GM19397 (cell line): ENCODE measurements at regions not wholly inside any gene's neighbourhood (a gene's known extent, or its start where the extent isn't known, plus 50 kb on each side); places are given as distances from the start of the nearest gene placed in this dataset.

Experiments used
- ATAC-seq: cut with Tn5 transposase; IDR thresholded peaks from one replicate; pipeline ENCODE4 v1.9.1; 2021; ENCODE audit warnings: mild to moderate bottlenecking, moderate library complexity; ENCODE audit not compliant: unreplicated experiment

DNA sequence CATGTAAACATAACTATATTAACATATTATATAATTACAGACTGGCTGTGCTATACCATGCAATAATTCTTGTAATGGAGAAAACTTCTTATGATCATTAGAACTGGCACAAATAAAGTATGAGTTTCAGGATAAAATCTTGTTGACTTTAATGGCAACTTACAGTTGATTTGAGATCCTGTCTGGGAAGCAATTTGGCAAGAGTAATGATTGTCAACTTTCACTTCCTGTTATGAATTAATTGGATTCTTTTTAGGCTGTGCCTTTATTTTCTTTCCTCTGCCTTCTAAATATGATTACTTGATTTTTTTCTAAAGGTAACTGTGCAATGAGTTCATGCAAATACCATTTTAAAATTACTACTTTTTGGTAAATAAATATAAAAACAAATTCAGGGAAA lies 158.1 kb upstream of the B3GAT2 start:
- ATAC-seq = no peak

DNA sequence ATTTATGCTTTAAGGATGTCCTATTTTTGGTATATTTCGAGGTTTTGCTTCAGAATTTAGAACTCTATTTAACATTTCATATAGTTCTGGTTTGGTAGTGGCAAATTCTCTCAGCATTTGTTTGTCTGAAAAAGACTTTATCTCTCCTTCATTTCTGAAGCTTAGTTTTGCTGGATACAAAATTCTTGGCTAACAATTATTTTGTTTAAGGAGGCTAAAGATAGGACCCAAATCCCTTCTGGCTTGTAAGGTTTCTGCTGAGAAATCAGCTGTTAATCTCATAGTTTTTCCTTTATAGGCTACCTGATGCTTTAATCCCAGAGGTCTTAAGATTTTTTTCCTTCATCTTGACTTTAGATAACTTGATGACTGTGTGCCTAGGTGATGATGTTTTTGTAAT lies 162.7 kb upstream of the B3GAT2 start:
- no peak for ATAC-seq

DNA sequence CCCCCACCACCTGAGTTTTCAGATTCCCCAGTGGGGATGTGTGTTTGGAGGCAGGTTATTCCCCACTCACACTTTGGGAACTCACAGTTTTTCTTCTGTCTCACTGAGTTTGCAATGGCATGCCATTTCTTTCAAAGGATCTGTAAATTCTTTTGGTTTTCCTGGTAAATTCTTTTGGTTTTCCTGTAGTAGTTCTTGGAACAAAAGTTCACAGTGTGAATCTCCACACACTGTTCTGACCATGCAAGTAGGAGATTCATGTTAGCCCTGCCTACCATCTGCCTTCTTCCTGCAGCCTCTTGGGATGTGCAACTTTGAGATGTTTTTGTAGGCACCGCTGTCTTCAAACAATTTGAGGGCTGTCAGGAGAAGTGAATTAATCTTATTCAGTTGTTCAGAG lies 165.6 kb upstream of the OGFRL1 start:
- ATAC-seq = no peak

- ATAC-seq = no peak
These were observed 164.3 kb upstream of the OGFRL1 start for GRCh38 chr6:71124340-71124739.

DNA sequence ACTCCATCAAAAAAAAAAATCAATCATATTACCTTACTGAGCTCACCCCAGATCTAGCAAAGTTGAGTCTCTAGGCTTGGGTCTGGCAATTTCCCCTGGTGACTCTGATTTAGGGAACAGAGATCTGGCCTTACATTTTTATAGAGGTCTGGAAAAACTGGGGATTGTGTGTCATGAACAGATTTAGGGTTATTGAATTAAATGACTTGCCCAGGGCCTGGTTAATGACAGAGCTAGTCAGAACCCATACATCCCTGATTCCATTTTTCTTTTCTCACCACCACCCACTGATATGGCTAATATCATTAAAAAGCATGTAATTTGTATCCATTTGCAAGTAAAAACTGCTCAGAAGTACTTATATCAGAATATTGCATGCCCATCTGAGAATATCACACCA lies 163.4 kb upstream of the OGFRL1 start:
- no peak for ATAC-seq

GRCh38 chr6:71126506-71126905 lies 162.1 kb upstream of the OGFRL1 start:
- ATAC-seq = no peak

DNA sequence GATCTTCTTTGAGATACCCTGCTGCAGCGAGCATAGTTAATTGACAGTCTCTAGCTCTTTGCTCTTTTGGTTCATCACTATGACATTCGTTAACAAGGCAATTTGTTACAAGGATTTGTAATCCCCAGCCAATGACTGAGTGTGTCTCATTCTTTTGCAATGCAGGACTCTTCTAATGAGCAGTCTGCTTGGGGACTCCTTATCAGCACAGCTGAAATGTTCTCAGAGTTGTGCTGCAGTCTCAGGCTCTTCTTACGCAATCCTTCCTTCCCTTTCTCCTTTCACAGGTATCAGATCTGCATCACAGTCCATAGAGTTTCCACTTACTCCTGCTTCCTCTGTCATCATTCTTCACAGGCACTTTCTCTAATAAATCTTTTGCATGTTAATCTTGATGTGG lies 161.2 kb upstream of the OGFRL1 start:
- ATAC-seq = no peak

GRCh38 chr6:71130277-71130676 lies 158.3 kb upstream of the OGFRL1 start:
- ATAC-seq = no peak

- ATAC-seq = no peak
These were observed 153.5 kb upstream of the OGFRL1 start for GRCh38 chr6:71134929-71135642.

DNA sequence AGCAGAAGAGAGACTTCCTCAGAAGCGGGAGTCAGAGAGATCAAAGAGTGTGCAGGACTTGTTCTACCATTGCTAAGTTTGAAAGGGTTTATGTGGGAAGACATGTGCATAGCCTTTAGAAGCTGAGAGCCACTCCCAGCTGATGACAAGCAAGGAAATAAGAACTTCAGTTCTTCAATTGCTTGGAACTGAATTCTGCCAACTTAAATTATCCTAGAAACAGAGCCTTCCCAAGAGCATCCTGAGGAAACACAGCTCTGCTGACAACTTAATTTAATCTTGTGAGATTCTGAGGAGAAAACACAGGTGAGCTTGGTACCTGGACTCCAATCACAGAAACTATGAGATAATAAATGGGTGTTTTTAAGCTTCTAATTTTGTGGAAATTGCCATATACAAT lies 150.6 kb upstream of the OGFRL1 start:
- no peak for ATAC-seq

- no peak for ATAC-seq
These were observed 150.2 kb upstream of the OGFRL1 start for GRCh38 chr6:71138376-71138775.

DNA sequence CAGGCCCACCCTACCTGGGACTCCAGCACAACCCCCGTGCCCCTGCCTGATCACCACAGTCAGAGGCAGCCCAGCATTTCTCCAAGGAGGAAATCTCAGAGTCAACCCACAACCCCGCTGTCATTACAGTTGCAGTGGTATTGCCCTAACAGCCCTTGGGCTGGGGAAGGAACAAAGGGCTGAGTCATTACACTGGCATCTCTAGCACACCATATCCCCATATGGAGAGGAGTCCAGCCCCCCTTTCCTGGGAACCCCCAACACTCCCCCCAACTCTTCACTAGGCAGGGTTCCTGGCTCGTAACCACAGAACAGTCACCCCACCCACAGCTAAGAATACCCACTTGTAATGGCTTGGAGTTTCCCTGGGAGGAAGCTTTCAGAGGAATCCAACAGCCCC lies 149.4 kb upstream of the OGFRL1 start:
- no peak for ATAC-seq

DNA sequence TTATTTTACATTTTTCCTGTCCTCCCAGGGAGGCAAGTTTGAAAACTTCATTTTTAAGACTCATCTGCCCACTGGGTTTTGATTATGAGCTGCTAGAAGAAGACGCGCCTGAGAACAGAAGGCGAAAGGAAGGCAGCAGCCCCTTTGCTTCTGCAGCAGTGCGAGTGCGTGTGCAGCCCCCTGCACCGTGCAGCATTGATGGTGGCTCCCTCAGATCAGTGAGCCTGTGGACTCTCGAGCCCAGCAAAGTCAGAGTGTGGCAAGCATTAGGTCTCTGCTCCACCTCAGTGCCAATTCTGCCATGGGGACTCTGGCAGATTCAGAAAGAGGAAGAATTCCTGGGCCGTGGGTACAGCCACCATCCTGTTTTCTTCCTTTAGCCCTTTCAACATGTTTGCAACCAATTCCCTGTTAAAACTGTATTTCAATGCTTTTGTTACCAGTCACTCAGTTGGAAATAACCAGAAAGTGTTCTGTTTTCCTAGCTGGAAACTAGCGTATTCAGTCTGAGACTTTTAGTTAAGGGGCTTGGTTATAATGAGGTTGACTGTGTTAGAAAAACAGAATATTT lies 134.8 kb upstream of the OGFRL1 start:
- no peak for ATAC-seq

DNA sequence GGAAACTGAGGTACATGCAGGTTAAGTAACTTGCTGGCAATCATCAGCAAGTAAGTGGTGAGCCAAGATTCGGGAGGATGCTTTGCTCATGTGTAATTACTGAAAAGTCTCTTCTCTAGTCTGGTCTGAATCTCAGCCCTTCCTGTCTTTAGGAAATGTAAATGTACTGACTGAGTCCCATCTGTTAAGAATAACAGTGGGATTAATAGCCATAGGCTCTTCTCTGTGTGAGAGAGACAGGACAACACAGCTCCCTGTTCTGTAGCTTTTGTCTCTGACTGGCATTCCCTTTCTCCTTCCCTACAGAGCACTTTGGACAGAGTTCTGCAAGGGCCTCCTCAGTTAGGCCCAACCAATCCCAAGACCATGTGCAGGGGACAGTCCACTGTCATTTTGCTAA lies 131.3 kb upstream of the OGFRL1 start:
- no peak for ATAC-seq

GRCh38 chr6:71164890-71165289 lies 123.7 kb upstream of the OGFRL1 start:
- ATAC-seq = no peak

- ATAC-seq = no peak
These were observed 120.3 kb upstream of the OGFRL1 start for GRCh38 chr6:71168233-71168765.

GRCh38 chr6:71171497-71172070 lies 117.0 kb upstream of the OGFRL1 start:
- ATAC-seq = no peak

GRCh38 chr6:71179249-71179885 lies 109.2 kb upstream of the OGFRL1 start:
- ATAC-seq = no peak

DNA sequence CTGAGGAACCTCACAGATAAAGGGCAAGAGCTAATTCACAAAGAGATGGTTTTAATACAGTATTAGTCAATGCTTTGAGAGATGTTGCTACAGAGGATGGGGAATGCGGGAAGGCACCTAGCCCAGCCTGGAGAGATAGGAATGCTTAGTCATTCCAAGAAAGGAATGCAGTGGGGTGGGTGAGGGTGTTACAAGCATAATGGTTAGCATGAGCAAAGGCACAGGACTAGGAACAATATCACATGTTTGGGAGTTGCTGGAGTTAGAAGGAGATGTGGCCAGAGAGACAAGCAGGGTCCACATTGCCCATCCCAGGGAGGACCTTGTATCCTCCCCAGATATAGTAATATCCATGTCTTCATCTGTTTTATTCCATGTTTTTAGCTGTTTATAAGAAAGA lies 107.0 kb upstream of the OGFRL1 start:
- ATAC-seq = no peak

DNA sequence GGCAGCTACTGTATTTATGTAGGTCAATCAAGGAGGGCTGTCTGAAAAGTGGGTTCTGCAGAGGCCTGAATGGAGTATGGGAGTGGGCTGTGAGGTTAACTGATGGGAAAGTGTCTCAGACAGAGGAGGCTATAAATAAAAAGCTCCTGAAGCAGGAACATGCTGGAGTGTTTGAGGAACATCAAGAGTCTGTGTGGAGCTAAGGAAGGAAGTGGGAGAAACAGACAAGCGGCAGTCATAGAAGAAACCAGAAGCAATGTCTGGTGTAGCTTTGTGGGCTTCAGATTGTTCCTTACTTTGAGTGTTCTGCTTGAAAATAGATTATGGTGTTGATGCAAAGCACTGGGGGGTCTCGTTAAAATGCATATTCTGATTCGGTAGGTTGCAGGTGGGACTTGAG lies 101.5 kb upstream of the OGFRL1 start:
- no peak for ATAC-seq

DNA sequence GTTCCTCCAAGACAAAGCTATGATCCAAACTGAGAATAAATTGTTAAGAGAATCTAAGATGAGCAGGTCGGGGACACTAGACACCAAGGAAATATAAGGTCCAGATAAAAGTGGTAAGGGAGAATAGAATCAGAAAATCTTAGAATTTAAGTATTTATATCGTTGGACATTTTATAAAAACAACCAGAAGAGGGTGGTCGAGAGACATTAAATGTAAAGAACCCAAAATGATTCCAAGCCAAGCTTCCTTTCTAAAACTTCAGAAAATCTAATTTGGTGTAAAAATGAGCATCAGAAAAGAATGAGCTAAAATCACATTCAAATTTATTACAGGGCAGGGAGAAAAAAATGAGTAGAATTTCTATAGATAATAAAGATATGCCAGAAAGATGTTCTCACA lies 97.8 kb upstream of the OGFRL1 start:
- no peak for ATAC-seq

DNA sequence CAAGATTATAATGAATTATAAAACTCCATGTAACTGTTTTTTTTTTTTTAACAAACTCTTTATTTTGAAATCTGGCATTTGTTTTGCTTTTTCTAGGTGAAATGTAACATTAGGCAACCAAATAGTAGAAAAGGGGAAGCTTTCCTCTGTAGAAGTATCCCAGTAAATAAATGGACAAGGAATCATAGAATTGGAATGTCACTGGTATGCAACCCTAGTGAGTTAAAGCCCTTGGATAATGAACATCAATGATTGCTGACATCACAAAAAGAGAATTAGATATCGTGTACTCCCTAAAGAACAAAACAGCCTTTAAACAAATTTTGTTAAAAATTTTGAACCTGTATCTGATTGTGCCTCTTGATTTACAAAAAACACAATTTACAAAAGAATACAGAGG lies 93.9 kb upstream of the OGFRL1 start:
- ATAC-seq = no peak
